ENCODE measurements at regions not wholly inside any gene's neighbourhood (a gene's known extent, or its start where the extent isn't known, plus 50 kb on each side); places are given as distances from the start of the nearest gene placed in this dataset.

DNA sequence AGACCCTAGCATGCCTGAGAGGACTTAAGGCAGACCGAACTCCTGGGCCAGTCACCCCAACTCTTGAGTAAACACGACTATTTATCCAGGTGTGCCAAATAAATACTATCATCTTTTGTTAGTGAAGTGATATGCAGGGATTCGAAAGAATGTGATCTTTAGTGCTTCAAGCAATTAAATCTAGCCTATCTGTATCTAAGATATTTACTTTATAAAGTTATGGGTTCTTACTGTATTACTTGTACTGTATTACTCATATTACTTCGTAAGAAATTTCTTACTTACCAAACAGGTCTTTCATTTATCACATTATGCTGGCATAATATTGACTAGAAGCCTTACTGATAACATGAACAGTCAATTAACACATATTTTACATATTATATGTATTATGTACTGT, 211.6 kb upstream of the NECTIN3 start:
- no peak overlapping the region for H2AFZ ChIP-seq (ENCODE audit: control insufficient read depth, low read depth, low read length)
- ATAC-seq, result no peak
- in situ Hi-C loops (cut with MboI) (no loop called here), intact Hi-C loops (cut with micrococcal nuclease; ENCODE audit: unreplicated experiment) (no loop called here)
- no peaks in the 10 kb centered on the region for H3K9me3 ChIP-seq (replicated peaks; ENCODE audit: control insufficient read depth, insufficient read depth, low read length)
- no peaks in the 10 kb centered on the region for H4K20me1 ChIP-seq (ENCODE audit: control insufficient read depth, insufficient read depth)
- H3K27me3 ChIP-seq (replicated peaks in 1 of 2; ENCODE audit: control insufficient read depth in 2 of 2, insufficient read depth in 2 of 2, low read length in 1 of 2), result no peaks in the 10 kb centered on the region
- WGBS (ENCODE audit: insufficient coverage, insufficient replicate concordance, low lambda C conversion rate, missing lambda C conversion rate), result 3% methylated on average over 4 of the region's 4 CpGs
- DNase-seq (ENCODE audit: low read depth, low spot score), result no peak
- no TSS peak for BruUV-seq (replicated peaks)
- H3K9ac ChIP-seq (ENCODE audit: control insufficient read depth, insufficient read depth, low read length), result no peak overlapping the region
- H3K79me2 ChIP-seq (ENCODE audit: control insufficient read depth, insufficient read depth, low read length), result no peaks in the 10 kb centered on the region
- H3K4me1 ChIP-seq (ENCODE audit: control insufficient read depth, insufficient read depth, low read length), result no peaks in the 10 kb centered on the region
- no peak overlapping the region for H3K4me2 ChIP-seq (ENCODE audit: control insufficient read depth, insufficient read depth)
- POLR2A ChIA-PET, result no interaction called here
- no peak overlapping the region for H3K27ac ChIP-seq (ENCODE audit: control insufficient read depth, insufficient read depth)
- RAD21 ChIA-PET (ENCODE audit: unreplicated experiment), result no interaction called here
- CTCF ChIA-PET, result no interaction called here
- SMC1A ChIA-PET (ENCODE audit: uncharacterized antibody, unreplicated experiment), result interaction anchor here (1.6 kb wide), 1 partner anchor 9 kb away, joined by 4 read pairs; no protein-coding TSS in a partner anchor
- H3K36me3 ChIP-seq (ENCODE audit: control insufficient read depth in 2 of 2, insufficient read depth in 2 of 2, low read length in 1 of 2), result no peaks in the 10 kb centered on the region
- FAIRE-seq, result no peak
- no peak for TF ChIP-seq ETV6 (conservative IDR thresholded peaks at IDR 0.05 in 1 of 2, IDR thresholded peaks at IDR 0.05 in 1 of 2; ENCODE audit: borderline replicate concordance in 1 of 2, low read depth in 1 of 2)
- TF ChIP-seq, protein P1, sequence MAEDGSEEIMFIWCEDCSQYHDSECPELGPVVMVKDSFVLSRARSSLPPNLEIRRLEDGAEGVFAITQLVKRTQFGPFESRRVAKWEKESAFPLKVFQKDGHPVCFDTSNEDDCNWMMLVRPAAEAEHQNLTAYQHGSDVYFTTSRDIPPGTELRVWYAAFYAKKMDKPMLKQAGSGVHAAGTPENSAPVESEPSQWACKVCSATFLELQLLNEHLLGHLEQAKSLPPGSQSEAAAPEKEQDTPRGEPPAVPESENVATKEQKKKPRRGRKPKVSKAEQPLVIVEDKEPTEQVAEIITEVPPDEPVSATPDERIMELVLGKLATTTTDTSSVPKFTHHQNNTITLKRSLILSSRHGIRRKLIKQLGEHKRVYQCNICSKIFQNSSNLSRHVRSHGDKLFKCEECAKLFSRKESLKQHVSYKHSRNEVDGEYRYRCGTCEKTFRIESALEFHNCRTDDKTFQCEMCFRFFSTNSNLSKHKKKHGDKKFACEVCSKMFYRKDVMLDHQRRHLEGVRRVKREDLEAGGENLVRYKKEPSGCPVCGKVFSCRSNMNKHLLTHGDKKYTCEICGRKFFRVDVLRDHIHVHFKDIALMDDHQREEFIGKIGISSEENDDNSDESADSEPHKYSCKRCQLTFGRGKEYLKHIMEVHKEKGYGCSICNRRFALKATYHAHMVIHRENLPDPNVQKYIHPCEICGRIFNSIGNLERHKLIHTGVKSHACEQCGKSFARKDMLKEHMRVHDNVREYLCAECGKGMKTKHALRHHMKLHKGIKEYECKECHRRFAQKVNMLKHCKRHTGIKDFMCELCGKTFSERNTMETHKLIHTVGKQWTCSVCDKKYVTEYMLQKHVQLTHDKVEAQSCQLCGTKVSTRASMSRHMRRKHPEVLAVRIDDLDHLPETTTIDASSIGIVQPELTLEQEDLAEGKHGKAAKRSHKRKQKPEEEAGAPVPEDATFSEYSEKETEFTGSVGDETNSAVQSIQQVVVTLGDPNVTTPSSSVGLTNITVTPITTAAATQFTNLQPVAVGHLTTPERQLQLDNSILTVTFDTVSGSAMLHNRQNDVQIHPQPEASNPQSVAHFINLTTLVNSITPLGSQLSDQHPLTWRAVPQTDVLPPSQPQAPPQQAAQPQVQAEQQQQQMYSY (CRISPR knock-in tag; IDR thresholded peaks at IDR 0.05), result no peak
- TF ChIP-seq NFXL1 (IDR thresholded peaks at IDR 0.05; ENCODE audit: borderline replicate concordance), result no peak
- no peak for TF ChIP-seq HDAC2 (IDR thresholded peaks at IDR 0.05)
- no peak for TF ChIP-seq HCFC1 (IDR thresholded peaks at IDR 0.05; ENCODE audit: low read length)
- no peak for TF ChIP-seq SPI1 (IDR thresholded peaks at IDR 0.05; ENCODE audit: borderline replicate concordance, insufficient read depth, low read depth, low read length)
- no peak for TF ChIP-seq ESRRA (IDR thresholded peaks at IDR 0.05; ENCODE audit: low read length)
- TF ChIP-seq SRF (IDR thresholded peaks at IDR 0.05; ENCODE audit: low read depth in 2 of 2, low read length in 2 of 2), result no peak
- TF ChIP-seq ZNF217 (IDR thresholded peaks at IDR 0.05), result no peak
- TF ChIP-seq, protein P2, sequence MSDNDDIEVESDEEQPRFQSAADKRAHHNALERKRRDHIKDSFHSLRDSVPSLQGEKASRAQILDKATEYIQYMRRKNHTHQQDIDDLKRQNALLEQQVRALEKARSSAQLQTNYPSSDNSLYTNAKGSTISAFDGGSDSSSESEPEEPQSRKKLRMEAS (IDR thresholded peaks at IDR 0.05; ENCODE audit: low read depth, low read length), result no peak
- TF ChIP-seq PAX5 (IDR thresholded peaks at IDR 0.05; ENCODE audit: borderline replicate concordance, low read depth, low read length), result no peak
- no peak for TF ChIP-seq ZZZ3 (IDR thresholded peaks at IDR 0.05; ENCODE audit: control insufficient read depth, insufficient read length, low read depth)
- H3K4me3 ChIP-seq, result no peak overlapping the region

Measured in GM12878 (cell line).